ENCODE measurements at regions not wholly inside any gene's neighbourhood (a gene's known extent, or its start where the extent isn't known, plus 50 kb on each side); places are given as distances from the start of the nearest gene placed in this dataset.

DNA sequence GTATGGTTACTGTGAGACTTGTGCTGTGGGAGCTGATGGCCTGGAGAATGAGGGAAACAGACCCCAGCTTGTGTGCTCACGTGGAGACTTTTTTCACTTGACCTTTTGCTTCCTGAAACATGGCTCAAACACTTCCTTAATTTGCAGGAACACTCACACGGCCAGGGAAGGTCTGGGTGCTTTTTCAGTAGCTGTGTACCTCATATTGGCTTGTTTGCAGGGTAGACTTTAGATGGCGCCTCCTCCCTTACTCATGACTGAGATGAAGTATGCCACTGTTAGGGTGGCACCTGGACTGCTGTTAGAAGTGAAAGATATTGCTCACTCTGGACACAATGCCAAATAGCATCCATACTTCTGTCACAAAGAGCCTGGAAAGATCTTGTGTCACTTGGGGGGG lies 75.7 kb upstream of the WDR1 start:
- 29 to 39% methylated on average over 3 of the region's 3 CpGs for whole genome bisulfite sequencing, 2 donors
- TF ChIP-seq CTCF (IDR thresholded peaks at IDR 0.05), result no peak
- TF ChIP-seq POLR2A (IDR thresholded peaks at IDR 0.05), result no peak
- intact Hi-C loops (cut with DNase I; ENCODE audit: low total_unique reads), result no loop called here

DNA sequence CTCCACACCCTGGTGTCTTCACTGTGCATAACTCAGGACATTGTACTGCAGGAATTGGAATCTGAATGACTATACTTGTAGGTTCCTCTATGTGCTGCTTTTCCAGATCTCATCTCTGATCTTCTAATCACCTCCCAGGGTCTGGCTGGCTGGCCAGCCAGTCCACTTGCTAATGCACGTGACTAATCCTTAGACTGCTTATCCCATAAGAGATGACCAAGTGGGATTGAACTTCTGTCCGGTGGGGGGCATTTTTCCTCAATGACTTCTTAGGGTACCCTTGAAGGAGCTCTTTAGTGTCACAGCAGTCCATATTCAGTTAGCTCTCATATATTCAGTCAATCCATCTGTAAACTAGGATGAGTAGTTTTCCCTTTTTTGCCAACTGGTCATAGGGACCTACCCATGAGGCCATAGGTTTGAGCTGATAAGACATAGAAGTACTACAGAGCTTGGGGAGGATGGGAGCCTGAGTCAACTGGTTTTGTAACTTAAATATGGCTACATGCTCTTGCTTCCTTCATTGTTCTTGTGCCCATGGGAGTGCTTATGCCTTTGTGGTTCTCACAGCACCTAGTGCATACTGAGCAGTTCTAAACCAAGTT lies 71.9 kb upstream of the WDR1 start:
- no peaks in the 10 kb centered on the region for H3K27me3 ChIP-seq
- H3K4me3 ChIP-seq, result no peak overlapping the region
- 50 to 77% methylated on average over 2 of the region's 2 CpGs for WGBS, 2 donors
- H3K4me1 ChIP-seq, result no peaks in the 10 kb centered on the region
- no peak for DNase-seq
- no peak for TF ChIP-seq CTCF (IDR thresholded peaks at IDR 0.05)
- TF ChIP-seq POLR2A (IDR thresholded peaks at IDR 0.05), result no peak
- H3K36me3 ChIP-seq (ENCODE audit: low read depth, missing control alignments), result no peaks in the 10 kb centered on the region
- H3K9me3 ChIP-seq, result no peaks in the 10 kb centered on the region
- H3K27ac ChIP-seq, result no peak overlapping the region
- intact Hi-C loops (cut with DNase I; ENCODE audit: low total_unique reads), result no loop called here

More for the DNA sequence above, 75.7 kb upstream of the WDR1 start:
- no peaks in the 10 kb centered on the region for H3K27me3 ChIP-seq
- H3K27ac ChIP-seq, result no peak overlapping the region
- no peak overlapping the region for H3K4me3 ChIP-seq
- H3K4me1 ChIP-seq, result no peaks in the 10 kb centered on the region
- H3K9me3 ChIP-seq, result no peaks in the 10 kb centered on the region
- no peak for DNase-seq
- no peaks in the 10 kb centered on the region for H3K36me3 ChIP-seq (ENCODE audit: low read depth, missing control alignments)

DNA sequence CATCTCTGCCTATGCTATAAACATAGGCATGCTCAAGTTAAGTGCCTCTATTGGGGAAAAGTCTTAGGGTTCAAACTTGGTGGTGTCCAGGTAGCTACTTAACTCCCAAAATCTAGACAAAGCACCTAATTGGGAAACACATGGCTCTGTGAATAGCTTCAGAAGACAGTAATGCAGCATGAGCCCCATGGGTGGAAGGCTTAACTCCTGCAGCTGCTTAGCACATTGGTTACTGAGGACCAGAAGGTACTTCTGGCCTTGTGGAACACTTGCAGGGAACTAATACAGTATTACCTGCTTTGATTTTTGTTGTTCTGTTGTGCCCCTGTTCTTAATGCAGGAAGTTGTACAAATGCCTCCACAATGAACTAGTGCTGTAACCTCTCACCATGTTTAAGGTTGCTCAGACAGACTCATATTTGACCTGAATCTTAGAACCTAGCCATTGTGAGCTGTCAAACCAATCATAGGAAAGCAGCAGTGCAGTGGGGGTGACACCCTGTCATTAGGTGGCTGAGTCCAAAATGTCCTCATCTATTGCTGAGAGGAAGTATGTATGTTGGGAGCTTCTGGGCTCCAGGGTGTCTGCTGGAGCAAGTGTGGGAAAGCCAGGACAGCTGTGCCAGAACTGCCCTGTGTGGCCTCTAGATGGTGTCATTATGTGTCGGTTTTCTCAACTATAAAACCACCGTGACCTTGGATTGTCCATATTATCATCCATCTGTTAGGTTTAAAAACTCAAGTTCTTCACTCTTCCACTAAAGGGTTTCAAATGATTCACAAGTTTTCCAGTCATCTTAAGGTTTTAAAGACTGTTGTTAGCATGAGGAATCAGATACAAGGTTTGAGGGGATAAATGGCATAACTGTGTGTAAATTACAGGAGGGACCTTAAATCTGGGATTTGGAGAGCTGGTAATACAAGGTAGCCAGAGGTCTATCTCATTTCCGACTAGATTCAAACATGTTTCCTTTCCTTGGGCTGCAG lies 69.9 kb upstream of the WDR1 start:
- Histone ChIP-seq H3K27ac (no peak overlapping the region), H3K27me3 (no peaks in the 10 kb centered on the region), H3K4me3 (no peak overlapping the region), H3K9me3 (no peaks in the 10 kb centered on the region), H3K36me3 (ENCODE audit: low read depth, missing control alignments) (no peaks in the 10 kb centered on the region), H3K4me1 (no peaks in the 10 kb centered on the region)
- peak; percentile 22 for DNase-seq
- TF ChIP-seq POLR2A (IDR thresholded peaks at IDR 0.05), result no peak
- no peak for TF ChIP-seq CTCF (IDR thresholded peaks at IDR 0.05)
- WGBS, 2 donors, result 23% methylated on average over 3 of the region's 3 CpGs
- intact Hi-C loops (cut with DNase I; ENCODE audit: low total_unique reads), result no loop called here

GRCh38 chr4:10185518-10186227 lies 69.1 kb upstream of the WDR1 start:
- no peaks in the 10 kb centered on the region for H3K9me3 ChIP-seq
- intact Hi-C loops (cut with DNase I; ENCODE audit: low total_unique reads), result no loop called here
- no peaks in the 10 kb centered on the region for H3K36me3 ChIP-seq (ENCODE audit: low read depth, missing control alignments)
- no peak overlapping the region for H3K27ac ChIP-seq
- H3K27me3 ChIP-seq, result no peaks in the 10 kb centered on the region
- no peak for DNase-seq
- no peak overlapping the region for H3K4me3 ChIP-seq
- TF ChIP-seq CTCF (IDR thresholded peaks at IDR 0.05) (no peak), POLR2A (IDR thresholded peaks at IDR 0.05) (no peak)
- 66 to 69% methylated on average over 5 of the region's 5 CpGs for WGBS, 2 donors
- no peaks in the 10 kb centered on the region for H3K4me1 ChIP-seq

All from testis (tissue), 2 donors.